ENCODE measurements at regions not wholly inside any gene's neighbourhood (a gene's known extent, or its start where the extent isn't known, plus 50 kb on each side); places are given as distances from the start of the nearest gene placed in this dataset.

DNA sequence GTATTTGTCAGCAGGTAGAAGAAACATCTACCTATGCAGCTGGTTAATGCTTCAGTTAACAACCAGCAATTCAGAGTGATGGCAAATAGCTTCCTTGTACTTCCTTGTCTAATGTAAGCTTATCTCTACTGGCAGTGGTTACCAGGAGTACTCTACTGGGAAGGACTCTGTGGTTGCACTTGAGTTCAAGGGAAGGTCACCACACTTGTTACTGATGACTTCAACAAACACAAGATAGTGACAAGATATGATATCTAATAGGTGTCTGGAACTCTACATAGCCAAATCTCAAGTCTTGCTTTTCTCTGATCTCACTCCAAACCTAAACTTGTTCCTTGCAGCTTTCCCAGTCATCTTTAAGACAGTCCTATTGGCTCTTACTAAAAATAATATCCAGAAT, 1644.9 kb upstream of the TENM3 start:
- TF ChIP-seq CBX5 (IDR thresholded peaks at IDR 0.05; ENCODE audit: low read depth) (no peak), SREBF2 (IDR thresholded peaks at IDR 0.05; ENCODE audit: low read length) (no peak), SIN3A (IDR thresholded peaks at IDR 0.05; ENCODE audit: low read depth, low read length) (no peak), RFX5 (IDR thresholded peaks at IDR 0.05; ENCODE audit: low read depth, low read length) (no peak)

Measured in GM12878 (cell line).